NOMO-1 treated with DMSO at 0.1 percent for 48 hours (cell line): ENCODE measurements at regions not wholly inside any gene's neighbourhood (a gene's known extent, or its start where the extent isn't known, plus 50 kb on each side); places are given as distances from the start of the nearest gene placed in this dataset.

Experiments used
- DNase-seq: peaks from one replicate; lab custom pipeline; 2025; ENCODE audit not compliant: unreplicated experiment; lab: John Stamatoyannopoulos, UW

DNA sequence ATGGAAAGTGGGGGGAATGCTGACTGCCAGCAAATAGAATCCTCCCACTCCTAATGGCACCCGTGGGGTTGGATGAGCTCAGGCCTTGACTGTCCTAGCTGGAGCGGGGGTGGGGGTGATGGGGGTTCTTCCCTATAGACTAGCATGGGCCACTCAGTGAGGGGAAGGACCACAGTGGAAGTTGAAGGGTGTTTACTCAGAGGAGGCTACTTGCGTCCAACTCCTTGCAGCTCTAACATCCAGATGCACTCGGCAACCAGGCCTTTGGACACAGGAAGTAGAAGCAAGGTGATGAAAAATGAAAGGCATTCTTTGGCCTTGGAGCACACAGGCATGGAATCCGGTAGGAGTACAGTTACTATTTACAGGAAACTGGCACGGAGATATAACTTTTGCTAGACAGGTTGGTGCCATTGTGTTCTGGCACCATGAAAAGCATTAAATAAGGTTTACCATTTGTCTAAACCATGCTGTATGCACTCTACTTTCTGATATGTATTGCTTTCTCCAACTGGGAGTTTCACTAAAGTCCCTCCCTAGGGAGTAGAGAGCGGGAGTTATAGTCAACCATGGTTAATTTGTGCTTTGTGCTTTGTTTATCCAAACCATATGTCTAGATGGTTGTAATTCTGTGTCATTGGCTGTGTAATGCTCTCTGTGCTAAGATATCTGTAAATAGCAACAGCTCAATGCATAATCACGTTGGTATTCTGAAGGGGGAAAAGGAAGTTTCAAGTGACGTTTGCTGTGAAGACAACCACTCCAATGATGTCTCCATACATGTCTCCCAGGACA, 125.3 kb downstream of the TSHZ3 start:
- DNase-seq: no peak

DNA sequence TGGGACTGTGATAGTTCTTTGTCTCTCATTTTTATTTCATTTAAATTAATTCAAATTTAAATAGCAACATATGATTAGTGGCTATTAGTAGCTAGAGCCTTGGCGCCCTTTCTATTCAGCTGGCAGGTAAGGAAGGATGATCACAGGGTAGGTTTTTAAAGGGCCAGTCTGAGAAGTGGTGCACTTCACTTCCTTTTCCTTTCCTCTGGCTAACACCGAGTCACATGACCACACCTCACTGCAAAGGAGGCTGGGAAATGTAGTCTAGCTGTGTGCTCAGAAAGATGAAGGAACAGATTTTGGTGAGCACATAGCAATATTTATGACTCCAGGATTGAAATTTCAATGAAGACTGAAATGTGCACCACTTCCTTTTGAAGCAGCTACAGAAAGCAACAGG, 128.7 kb downstream of the TSHZ3 start:
- peak; percentile 58 for DNase-seq

DNA sequence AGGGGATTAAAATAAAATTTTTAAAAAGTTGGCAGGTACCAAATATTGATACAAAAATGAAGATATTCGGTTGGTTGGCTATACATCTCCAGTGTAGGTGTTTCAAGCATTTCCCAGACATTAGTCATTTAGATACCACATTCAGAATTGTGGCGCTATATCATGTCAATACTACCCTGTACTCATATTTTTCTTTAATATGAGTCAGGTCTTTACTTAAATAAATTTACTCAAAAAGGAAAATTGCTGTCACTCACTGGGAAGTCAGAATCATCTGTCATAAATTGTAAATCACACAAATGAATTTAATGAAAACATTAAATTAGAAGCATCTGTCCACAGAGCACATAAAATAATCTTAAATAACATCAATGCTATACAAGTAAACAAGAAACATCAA, 134.2 kb downstream of the TSHZ3 start:
- DNase-seq: no peak

DNA sequence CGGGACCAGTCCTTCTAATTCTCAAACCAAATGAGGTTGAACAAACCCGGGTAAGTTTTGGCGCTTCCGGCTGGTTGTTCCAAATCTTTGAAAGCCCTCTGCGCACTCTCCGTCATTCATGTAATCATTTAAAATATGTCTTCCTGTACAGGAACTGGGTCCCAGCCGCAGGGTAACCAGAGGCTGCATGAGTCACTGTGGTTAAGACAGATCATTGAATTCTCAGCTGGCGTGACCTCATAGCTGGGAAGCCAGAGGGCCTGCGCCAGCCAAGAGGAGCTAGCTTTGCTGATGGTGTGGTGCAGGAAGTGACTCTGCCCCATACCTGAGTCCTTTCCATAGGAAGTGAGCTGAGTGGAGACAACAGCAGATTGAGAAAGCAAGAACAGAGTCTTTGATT, 135.2 kb downstream of the TSHZ3 start:
- peak; percentile 97 for DNase-seq

DNA sequence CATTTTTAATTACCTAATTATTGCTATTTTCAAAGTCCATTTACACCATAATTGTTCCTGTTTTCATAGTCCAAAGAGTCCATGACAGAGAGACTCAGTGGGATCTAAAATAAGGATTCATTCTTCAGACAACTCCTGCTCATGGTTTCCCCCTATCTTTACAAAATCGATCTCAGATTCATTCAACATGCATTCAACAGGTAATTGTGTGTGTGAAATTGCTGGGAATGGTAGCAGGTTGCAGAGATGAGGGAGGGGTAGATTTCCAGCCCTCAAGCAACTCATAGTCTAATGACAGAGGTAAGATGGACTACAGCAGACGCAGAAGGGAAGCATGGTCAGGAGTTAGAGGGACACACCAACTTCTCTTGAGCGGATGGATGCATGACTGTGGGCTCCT, 138.1 kb downstream of the TSHZ3 start:
- DNase-seq: no peak

DNA sequence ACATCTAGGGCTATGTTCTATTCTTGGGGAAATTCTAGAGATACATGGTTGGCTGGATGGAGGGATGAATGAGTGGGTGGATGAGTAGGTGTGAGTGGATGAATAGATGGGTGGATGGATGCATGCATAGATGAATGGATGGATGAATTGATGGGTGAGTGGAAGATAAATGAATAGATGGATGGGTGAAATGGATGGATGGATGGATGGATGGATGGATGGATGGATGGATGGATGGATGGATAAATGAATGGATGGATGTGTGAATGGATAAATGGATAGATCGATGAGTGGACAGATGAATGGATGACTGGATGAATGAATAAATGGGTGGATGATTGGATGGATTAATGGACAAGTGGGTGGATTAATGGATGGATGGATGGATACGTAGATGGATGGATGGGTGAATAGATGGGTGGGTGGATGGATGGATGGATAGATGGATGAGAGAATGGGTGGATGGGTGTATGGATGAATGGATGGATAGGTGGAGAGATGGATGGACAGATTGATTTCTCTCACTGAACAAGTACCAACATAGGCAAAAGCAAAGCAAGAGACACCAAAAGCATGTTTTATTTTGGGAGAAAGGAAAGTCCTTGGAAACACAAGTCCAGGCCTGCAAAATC, 143.2 kb downstream of the TSHZ3 start:
- no peak for DNase-seq

DNA sequence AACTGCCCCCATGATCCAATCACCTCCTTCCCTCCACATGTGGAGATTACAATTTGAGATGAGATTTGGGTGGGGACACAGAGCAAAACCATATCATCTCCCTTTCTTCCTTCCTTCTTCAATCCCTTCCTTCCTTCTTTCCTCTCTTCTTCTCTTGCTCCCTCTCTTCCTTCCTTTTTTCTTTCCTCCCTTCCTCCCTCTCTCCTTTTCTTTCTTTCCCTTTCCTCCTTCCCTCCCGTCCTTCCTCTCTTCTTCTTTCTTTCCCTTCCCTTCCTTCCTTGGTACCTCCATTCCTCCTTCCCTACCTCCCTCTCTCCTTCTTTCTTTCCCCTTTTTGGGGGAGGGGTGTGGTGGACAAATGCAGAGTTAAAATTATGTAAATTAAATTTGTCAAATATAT, 145.1 kb downstream of the TSHZ3 start:
- no peak for DNase-seq

DNA sequence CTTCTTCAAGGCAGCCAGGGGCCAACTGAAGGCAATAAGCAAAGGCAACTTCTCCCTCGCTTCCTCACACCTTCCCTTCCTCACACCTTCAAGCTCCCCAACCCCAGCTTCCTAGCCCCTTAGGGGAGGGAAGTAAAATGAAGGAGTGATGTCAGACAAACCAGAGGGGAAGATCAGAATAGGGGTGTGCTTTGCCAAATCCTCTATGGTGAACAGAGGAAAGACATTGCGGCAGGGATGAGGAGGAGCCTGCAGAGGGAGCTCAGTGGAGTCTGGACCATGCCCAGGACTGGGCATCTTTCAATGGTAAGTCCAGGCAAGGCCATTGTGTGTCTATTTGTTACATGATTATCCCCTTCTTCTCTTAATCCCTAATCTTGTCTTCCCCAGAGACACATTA, 164.0 kb downstream of the TSHZ3 start:
- DNase-seq: no peak

DNA sequence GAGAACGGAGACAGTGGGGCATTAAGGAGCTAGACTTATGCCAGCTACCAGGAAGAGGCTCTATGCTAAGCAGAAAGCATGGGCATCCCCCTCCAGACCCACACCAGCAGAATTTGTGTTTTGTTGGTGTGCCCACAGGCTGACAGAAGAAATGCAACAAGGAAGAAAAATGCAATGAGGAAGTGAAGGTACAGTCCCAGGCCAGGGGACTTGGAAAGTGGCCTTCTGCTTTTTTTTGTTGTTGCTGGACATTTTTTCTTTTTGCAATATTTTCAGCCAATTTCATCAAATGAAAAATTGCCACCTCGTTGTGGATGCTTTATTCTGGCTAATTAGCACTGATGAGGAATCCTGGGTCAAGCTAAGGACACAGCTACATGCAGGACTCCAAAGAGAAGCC, 167.7 kb downstream of the TSHZ3 start:
- DNase-seq: peak; percentile 22

DNA sequence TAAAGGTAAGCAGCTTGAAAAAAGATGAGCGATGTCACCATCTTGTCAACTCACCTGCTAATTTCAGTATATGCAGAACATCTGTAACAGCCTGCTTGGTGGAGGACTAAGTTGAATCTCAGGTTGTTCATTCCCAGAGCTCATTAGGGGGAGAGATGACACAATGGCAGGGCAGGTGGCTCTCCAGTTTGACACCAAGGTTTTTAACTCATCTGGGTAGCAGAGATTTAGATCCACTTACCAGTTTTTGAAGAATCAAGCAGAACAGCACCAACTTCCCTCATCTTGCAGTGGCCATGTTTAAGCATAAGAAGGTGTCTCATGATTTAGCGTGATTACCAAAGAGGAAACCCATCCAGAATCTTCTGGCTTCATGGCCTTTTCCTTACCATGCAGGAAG, 168.3 kb downstream of the TSHZ3 start:
- no peak for DNase-seq

DNA sequence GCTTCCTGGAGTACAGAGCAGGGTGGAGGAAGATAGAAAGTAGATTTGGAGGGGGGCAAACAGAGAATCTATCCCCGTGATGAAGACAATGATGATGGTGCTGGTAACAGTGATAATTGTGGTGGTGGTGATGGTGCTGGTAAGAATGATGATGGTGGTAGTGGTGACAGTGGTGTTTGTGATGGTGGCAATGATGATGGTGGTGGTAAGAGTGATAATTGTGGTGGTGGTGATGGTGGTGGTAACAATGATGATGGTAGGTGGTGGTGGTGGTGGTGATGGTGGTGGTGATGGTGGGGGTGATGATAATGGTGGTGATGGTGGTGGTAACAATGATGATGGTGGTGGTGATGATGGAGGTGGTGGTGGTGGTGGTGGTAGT, 169.8 kb downstream of the TSHZ3 start:
- DNase-seq: no peak

DNA sequence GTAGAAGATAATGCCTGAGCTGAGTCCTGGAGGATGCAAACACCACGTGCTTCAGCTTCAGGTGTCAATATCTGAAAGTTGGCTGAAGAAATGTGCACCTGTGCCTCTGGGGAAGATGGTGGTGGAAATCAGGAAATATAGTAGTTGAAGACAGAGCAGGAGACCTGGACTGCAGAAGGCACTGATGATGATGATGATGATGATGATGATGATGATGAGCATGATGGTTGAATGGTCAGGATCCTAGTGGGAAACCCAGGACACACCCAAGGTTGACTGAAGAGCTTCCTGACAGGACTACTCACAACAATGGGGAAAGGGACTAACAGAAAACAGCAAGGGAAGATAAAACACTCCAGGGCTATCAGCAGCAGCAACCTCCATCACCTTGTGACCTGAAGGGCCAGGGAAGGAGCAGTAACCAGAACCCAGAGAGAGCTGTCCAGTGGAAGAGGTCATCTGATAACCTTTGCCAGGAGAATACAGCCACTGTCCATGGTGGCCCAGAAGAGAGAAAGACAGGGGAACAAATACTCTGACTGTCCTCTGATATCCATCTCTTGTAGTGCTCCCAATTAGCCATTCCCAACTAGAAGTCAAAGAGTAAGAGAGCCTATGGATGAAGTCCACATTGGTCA, 170.3 kb downstream of the TSHZ3 start:
- DNase-seq: no peak

DNA sequence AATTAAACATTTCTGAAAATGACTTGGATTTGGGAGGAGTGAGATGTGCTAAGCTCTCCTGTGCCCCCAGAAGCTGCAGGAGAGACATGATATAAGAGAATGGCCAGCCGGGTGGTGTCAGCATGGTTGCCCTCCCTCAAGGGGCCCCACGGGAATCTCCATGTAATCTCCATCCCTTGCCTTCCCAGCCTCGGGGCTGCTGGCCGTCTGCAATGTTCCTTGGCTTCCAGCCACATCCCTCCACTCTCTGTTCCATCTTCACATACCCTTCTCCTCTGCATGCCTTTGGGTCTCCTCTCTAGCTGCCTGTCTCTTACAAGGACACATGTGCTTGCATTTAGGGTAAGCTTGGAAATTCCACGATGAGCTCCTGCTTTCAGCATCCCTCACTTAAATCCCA, 172.0 kb downstream of the TSHZ3 start:
- DNase-seq: no peak

DNA sequence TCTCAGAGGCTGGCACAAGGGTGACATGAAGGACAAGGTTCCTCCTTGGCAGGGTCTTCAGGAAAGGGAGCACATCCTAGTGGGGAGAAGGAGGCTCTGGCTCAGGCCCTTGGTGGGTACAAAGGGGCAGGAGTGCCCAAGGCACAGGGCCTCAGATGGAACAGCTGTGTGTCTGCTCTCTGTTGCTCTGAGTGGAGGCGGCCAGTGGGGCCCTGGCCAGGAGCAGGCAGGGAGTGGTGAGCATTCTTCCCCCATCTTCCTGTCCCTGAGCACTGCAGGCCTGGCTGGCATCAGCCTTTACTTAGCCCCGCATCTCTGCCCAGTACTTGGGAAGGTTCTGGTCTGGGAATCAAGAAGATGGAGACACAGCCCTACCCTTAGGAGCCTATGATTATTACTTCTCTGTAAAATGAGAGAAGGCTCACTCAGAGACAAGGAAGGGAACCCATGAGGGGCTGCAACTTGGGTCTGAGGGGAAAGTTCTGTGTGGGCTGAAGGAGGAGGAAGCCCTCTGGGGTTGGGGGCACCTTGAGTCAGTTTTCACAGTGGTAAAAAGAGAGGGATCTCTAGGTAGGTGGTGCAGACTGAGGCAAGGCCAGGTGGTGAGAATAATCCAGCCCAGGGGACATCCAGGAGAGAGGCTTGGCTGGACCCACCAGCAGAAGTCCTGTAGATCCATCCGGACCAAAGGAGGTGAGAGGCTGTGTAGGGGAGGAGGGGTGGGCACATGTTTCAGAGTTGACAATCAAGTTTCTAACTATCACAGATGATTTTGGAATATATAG, 173.5 kb downstream of the TSHZ3 start:
- DNase-seq: no peak

DNA sequence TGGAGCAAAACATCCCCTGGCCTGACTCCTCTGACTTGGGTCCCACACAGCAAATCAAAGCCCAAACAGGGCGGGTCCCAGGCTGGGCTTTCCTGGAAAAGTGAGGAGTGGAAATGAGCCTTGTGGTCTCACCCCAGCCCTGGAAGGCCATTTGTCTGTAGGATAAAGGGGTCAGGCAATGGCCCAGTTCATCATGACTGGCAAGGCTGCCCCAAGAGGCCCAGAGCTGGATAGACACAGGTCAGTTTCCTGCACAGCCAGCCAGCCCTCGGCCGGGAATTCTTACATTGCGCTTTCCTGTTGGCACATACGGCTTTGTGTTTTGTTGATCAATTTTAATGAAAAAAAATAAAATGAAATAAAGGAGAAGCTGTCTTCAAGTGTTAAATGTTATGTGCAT, 174.3 kb downstream of the TSHZ3 start:
- DNase-seq: no peak

DNA sequence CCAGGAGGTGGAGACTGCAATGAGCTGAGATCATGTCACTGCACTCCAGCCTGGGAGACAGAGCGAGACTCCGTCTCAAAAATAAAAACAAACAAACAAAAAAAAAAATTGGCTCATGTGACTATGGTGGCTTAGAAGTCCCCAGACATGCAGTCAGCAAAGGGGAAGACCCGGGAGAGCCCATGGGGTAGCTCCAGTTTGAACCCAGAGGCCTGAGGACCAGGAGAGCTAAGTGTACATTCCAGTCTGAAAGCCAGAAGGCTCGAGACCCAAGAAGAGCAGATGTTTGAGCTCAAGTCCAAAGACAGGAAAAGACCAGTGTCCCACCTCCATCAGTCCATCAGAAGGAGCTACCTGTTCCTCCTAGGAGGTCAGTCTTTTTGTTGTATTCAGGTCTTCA, 175.2 kb downstream of the TSHZ3 start:
- no peak for DNase-seq

DNA sequence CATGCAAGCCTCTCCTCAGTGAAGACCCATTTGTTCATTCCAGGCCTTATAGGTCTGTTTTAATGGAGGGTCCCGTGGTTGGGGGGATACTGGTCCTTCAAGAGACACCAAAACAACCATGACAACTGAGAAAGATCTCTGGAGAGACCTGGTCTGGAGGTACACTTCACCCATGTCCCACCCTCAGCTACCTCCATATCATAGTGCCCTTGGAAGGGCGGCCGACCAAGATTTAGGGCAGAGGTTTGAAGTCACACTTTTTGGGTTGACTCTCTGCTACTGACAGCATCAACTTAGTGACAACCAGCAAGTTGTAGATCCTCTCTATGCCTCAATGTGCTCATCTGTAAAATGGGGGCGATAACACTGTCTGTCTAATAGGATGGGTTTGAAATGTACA, 177.3 kb downstream of the TSHZ3 start:
- no peak for DNase-seq

DNA sequence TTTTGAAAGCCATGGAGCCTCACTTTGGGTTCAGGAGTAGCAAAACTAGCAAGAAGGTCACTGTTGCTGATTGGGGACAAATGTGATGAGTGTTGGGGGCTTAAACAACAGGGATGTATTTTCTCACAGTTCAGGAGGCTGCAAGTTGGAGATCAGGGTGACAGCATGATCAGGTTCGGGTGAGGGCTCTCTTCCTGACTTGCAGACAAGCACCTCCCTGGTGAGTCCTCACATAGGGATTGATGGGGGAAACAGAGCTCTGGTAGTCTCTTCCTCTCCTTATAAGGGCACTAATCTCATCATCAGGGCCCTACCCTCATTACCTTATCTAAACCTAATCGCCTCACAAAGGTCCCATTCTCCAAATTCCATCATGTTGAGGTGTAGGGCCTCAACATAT, 179.2 kb downstream of the TSHZ3 start:
- no peak for DNase-seq

DNA sequence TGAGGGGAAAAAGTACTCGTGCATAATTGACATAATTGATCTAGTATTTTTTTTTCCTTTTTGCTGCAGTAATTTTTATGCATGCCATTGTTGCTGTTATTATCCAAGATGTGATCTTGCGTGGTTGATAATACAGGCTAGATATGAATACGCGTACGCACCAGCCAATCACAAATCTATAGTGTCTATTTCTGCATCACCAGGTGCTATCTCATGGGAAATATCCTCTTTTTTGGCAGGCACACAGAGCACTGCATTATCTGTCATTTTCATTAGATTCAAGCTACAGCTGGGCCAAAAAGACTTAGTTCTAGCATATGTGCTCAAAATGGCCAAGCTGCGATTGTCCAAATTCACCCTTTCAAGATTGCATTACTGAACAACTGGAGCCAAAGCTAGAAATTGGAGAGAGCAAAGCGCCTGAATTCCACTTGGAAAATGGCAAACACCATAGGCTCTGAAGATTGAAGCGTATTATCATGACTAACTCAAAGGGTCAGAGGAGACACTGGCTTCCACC, 181.1 kb downstream of the TSHZ3 start:
- no peak for DNase-seq

DNA sequence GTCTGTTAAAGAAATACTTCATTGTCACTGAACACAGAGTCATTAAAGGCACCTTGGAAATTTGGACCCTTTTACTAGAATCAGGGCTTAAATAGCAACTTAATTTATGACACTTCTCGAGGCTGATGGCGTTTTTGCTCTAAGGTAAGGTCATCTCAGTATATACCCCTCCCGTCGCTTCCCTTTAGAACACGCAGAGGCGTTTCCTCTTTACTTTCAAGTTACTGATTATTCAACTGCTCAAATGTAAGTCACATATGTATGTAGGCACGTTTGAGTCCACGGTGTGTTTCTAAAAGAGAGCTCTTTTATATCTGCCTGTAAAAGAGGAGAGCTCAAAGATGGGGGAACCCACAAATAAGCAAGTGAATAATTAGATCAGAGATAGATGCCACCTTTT, 181.5 kb downstream of the TSHZ3 start:
- no peak for DNase-seq

DNA sequence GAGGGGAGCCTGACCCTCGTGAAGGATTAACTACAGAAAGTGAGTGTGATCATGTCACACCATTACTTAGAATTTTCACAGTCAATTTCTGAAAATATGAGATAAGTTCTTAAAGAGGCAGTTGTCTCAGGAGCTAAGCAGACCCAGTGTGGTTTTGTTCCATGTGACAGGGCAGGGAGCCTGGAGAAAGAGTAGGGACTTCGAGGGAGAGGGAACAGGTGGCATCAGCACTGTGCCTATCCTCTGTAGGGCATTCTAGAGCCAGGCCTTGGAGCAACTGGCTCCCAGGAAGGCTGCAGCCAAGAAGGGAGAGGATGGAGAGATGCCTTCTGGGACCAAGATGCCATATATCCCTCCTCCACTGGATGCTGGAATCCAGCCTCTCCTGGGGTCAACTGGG, 183.0 kb downstream of the TSHZ3 start:
- no peak for DNase-seq
